ENCODE measurements at regions not wholly inside any gene's neighbourhood (a gene's known extent, or its start where the extent isn't known, plus 50 kb on each side); places are given as distances from the start of the nearest gene placed in this dataset.
"Not testable (repeated sequence)": the region's sequence is repeated elsewhere in the genome, so short reads cannot be mapped to it uniquely, and the experiment has no call there.

DNA sequence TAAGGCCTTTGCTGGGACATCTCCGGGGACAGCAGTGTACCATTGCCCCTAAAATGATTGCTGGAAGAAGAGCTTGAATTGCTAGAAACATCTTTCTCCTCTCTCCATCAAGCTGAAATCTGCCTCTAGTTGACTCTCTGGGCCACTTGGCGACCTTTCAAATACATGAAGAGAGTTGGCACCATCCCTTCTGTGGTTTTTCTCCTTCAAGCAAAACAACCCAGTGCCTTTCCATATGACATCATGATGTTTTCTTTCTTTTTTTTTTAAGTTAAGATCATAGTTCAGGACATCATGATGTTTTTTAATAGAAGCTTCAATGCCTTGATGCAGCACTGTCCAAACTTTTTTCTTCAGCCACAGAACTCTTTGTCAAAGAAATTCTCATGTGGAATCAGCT is 144.0 kb upstream of the PTPRG start:
- Mint-ChIP-seq H3K9me3 (peaks cover 0 to 3% of the 10 kb centered on the region in 2 donors), H3K27ac (no peak overlapping the region)
- ATAC-seq: no peak

DNA sequence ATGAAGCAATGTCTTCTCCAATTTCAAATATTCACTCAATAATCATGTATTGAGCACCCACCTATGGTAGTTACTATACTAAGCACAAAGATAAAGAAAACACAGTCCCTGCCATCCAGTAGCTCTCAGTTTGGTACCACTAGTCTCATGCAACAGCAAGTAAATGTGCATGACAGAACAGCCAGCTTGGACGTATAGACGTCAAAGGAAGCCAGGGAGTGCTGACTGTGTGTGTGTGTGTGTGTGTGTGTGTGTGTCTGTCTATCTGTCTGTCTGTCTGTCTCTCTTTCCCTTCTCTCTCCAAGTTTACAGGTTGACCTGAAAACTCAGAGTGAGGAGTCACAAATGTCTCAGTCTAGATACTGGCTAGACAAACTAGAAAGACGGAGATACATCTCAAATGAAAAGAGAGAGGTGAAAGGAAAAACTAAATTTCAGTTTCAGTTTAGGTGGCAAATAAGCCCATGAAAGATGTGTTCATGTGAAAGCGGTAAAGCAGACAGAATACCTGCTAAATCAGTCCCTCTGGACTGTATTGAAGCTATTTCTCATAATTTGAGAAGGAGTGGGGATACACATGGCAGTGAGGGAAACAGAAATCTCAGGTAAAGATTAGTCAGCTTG is 141.1 kb upstream of the PTPRG start:
- DNase-seq (ENCODE audit: low spot score in 2 of 2): no peak
- H3K36me3 Mint-ChIP-seq: no peaks in the 10 kb centered on the region
- ATAC-seq: peak; percentile 37 to 70
- H3K27ac Mint-ChIP-seq: peak overlapping the region in 1 of 2 donors; percentile 68
- H3K9me3 Mint-ChIP-seq: no peaks in the 10 kb centered on the region

More for the DNA sequence above, 144.0 kb upstream of the PTPRG start:
- H3K36me3 Mint-ChIP-seq: no peaks in the 10 kb centered on the region
- no peak for DNase-seq (ENCODE audit: low spot score in 2 of 2)

DNA sequence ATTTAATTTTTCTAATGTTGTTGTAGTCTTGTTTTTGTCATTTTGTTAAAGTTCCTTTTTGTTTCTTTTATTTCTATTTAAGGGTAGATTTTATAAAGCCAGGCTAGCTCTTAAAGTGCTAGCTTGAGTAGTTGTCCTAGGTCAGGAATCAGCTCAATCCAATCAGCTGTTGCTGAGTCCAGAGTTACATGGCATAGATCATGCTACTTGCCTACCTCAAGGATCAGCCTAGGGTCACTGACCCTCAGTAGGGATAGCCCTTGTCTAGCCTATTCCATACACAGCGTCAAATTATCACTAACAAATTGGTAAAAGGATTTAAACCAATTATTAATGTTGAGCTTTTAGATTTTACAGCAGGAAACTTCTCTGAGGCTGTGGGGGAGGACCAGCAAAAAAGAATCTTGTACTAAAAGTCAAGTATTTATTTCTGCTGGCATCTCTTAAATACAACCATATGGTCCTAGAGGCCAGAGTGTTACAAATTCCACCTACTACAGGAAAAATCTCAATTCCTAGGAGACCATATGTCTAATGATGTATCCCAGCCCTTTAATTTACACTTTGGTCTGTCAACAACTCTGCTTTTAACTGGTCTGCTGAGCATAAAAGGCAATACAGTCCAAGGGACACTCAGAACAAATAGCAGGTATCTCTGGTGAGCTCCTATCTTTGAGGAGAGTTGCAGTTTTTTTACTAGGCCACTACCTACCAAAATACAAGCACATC is 138.3 kb upstream of the PTPRG start:
- no peak for ATAC-seq
- H3K36me3 Mint-ChIP-seq: no peaks in the 10 kb centered on the region
- no peak overlapping the region for H3K27ac Mint-ChIP-seq
- DNase-seq (ENCODE audit: low spot score in 2 of 2): no peak
- no peaks in the 10 kb centered on the region for H3K9me3 Mint-ChIP-seq

DNA sequence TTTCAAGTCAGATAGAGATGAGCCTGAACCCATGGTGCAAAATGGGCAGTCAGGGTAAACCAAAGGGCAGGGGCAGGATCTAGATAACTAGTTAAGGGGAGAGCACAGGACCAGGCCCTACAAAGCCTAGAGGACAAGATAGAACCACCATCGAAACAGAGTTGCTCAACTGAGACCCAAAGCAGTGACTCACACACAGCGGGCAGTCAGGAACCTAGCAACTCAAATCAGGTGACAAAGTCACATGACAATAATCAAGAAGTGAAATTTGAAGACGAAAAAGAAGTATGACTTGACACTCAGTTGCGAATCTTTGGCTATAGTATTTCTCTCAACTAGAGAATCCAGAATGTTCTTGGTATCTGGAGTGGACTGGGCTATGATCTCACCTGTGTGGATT is 136.0 kb upstream of the PTPRG start:
- Mint-ChIP-seq H3K27ac (no peak overlapping the region), H3K36me3 (no peaks in the 10 kb centered on the region), H3K9me3 (no peaks in the 10 kb centered on the region)
- DNase-seq (ENCODE audit: low spot score in 2 of 2): no peak
- no peak for ATAC-seq

DNA sequence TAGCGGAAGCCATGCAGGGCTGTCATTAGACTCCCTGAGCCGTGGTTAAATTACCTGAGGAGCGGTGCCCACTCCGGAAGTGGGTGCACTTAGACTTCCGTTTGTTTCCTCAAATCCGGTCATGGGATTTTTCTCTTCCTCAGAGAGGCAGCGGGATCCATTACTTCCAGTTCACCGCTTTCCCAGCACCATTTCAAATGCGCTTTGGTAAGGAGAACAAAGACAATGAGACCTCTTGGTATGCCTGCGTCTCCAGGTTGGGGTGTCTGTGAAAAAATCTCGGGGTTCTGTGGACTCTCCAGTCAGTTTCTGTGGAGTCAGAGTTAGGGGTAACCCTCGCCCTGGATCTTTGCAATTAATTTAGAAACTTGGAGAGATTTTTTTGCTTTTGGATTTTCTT is 132.3 kb upstream of the PTPRG start:
- DNase-seq (ENCODE audit: low spot score in 2 of 2) (no peak), ATAC-seq (no peak)
- Mint-ChIP-seq H3K9me3 (no peaks in the 10 kb centered on the region), H3K36me3 (no peaks in the 10 kb centered on the region), H3K27ac (no peak overlapping the region)

DNA sequence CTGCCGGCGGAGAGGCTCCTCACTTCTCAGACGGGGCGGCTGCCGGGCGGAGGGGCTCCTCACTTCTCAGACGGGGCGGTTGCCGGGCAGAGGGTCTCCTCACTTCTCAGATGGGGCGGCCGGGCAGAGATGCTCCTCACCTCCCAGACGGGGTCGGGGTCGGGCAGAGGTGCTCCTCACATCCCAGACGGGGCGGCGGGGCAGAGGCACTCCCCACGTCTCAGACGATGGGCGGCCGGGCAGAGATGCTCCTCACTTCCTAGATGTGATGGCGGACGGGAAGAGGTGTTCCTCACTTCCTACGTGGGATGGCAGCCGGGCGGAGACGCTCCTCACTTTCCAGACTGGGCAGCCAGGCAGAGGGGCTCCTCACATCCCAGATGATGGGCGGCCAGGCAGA is 126.5 kb upstream of the PTPRG start:
- ATAC-seq; H3K9me3 Mint-ChIP-seq; H3K27ac Mint-ChIP-seq; DNase-seq (ENCODE audit: low spot score in 2 of 2); H3K36me3 Mint-ChIP-seq: not testable (repeated sequence)

DNA sequence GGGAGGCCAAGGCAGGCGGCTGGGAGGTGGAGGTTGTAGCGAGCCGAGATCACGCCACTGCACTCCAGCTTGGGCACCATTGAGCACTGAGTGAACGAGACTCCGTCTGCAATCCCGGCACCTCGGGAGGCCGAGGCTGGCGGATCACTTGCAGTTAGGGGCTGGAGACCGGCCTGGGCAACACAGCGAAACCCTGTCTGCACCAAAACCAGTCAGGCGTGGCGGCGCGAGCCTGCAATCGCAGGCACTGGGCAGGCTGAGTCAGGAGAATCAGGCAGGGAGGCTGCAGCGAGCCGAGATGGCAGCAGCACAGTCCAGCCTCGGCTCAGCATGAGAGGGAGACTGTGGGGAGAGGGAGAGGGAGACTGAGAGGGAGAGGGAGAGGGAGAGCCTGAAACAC is 126.0 kb upstream of the PTPRG start:
- DNase-seq (ENCODE audit: low spot score in 2 of 2); ATAC-seq; H3K36me3 Mint-ChIP-seq; H3K27ac Mint-ChIP-seq; H3K9me3 Mint-ChIP-seq: not testable (repeated sequence)

DNA sequence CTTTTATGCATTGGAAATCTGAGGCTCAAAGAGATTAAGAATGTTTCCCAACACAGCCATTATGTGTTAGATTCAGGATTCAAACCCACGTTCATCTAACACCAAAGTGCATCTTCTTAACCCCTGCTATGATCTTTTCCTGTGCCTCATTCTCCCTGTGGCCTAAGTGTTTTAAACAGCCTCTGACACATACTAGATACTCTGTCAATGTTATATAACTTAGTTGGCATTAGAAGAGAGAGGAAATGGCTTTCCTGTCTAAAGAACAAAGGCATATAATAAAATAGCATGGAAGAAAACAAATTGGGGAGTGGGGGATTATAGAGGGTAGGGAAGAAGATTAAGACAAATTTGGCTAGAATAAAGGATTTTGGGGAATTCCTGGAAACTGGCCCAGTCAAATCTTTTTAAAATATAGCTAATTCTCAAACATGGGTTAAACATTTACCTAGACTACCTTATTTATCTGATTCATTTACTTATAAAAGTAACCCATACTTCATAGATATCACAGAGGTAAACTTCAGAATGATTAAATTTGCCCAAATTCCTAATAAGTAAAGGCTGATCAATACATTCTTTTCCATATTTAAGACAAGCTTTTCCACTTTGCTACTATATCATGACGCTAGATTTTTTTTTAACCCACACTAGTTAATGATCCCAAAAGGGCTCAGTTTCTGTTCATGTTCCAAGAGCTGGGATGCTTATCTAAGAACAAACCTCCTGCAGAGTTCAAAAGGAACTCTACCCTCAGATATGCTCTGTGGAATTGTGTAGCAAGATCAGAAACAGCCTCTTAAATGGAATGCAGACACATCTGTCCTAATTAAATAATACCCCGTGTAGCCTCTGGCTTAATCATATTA is 122.9 kb upstream of the PTPRG start:
- ATAC-seq (no peak), DNase-seq (ENCODE audit: low spot score in 2 of 2) (no peak)
- H3K36me3 Mint-ChIP-seq: peaks cover 0 to 4% of the 10 kb centered on the region in 2 donors
- H3K9me3 Mint-ChIP-seq: peaks cover 0 to 6% of the 10 kb centered on the region in 2 donors
- H3K27ac Mint-ChIP-seq: no peak overlapping the region

DNA sequence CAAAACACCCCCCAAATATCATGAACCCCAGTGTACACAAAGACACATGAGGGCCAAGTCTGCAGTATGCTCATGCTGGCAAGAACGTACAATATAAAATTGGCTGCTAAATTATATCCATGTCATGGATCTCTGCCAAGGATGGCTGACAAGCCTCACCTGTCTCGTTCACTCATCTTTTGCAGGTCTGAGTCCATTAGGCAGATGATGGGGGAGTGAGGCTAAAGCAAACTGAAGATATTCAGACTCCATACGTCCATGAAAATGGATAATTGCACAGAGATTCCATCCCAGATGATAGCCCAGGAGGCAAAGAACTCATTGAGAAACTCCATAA is 122.3 kb upstream of the PTPRG start:
- DNase-seq (ENCODE audit: low spot score in 2 of 2): no peak

DNA sequence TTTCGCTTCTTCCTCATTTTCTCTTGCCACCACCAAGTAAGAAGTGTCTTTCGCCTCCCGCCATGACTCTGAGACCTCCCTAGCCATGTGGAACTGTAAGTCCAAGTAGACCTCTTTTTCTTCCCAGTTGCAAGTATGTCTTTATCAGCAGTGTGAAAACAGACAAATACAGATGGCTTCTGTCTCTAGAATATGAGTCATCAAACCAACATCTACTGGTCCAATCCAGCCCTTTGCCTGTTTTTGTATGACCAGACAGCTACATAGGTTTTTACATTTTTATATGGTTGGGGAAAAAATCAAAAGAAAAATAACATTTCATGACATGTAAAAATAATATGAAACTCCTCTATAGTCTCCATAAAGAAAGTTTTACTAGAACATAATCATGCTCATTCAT is 118.7 kb upstream of the PTPRG start:
- Mint-ChIP-seq H3K27ac (no peak overlapping the region), H3K36me3 (no peaks in the 10 kb centered on the region), H3K9me3 (no peaks in the 10 kb centered on the region)
- ATAC-seq: no peak
- DNase-seq (ENCODE audit: low spot score in 2 of 2): no peak

More for the DNA sequence above, 122.3 kb upstream of the PTPRG start:
- Mint-ChIP-seq H3K36me3 (peaks cover 0 to 4% of the 10 kb centered on the region in 2 donors), H3K27ac (no peak overlapping the region), H3K9me3 (peaks cover 0 to 6% of the 10 kb centered on the region in 2 donors)
- no peak for ATAC-seq

DNA sequence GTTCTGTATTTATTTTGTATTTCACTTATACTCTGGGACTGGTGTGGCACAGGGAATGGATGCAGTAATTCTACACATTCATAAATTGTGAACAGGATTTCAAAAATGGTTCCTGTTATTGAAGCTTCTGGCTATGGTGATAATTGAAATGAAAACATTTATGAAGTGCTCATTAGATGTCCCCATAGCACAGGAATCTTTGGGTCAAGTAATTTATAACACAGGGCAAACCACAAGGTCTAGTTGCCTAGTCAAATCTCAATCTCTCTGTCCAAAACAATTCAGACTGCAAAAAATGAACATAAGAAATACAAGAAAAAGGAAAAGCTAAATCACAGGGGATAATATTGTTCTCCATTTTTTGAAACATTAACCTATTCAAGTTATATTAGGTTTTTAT is 117.5 kb upstream of the PTPRG start:
- ATAC-seq: no peak
- H3K36me3 Mint-ChIP-seq: no peaks in the 10 kb centered on the region
- no peak overlapping the region for H3K27ac Mint-ChIP-seq
- DNase-seq (ENCODE audit: low spot score in 2 of 2): no peak
- no peaks in the 10 kb centered on the region for H3K9me3 Mint-ChIP-seq

DNA sequence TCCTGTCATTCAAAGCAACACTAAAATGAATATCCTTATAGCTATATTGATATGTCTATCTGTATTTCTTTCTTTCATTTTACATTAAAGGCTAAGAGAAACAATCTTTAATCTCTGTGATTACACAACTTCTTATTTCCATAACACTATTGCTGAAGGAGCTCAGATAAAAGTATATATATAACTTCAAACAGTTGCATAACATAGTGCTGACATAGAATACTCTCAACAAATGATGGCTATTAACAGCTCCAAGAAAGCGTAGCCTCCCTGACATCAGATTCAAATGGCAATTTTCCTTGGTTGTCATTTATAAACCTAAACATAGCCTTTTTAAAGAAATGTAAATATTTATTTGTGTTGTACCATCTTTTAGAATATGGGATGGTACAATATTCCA is 116.6 kb upstream of the PTPRG start:
- Mint-ChIP-seq H3K9me3 (no peaks in the 10 kb centered on the region), H3K36me3 (no peaks in the 10 kb centered on the region), H3K27ac (no peak overlapping the region)
- DNase-seq (ENCODE audit: low spot score in 2 of 2): no peak
- ATAC-seq: no peak

DNA sequence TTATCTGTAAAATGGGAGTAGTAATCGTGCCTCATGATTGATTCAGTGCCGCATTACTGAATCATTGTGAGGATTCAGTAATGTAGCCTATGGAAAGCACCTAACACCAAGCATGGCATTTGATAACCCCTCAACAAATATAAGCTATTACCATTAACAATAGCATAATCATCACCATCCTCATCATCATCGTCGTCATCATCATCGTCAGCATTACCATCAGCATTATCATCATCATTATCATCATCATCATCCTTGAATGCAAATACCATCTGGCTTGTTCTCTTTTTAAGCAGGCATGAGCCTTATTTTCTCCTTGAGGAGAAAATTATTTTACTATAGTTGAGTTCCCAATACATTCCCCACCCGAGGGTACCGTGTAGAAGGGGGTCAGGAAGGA is 115.4 kb upstream of the PTPRG start:
- Mint-ChIP-seq H3K36me3 (no peaks in the 10 kb centered on the region), H3K9me3 (no peaks in the 10 kb centered on the region), H3K27ac (no peak overlapping the region)
- no peak for ATAC-seq
- DNase-seq (ENCODE audit: low spot score in 2 of 2): no peak

DNA sequence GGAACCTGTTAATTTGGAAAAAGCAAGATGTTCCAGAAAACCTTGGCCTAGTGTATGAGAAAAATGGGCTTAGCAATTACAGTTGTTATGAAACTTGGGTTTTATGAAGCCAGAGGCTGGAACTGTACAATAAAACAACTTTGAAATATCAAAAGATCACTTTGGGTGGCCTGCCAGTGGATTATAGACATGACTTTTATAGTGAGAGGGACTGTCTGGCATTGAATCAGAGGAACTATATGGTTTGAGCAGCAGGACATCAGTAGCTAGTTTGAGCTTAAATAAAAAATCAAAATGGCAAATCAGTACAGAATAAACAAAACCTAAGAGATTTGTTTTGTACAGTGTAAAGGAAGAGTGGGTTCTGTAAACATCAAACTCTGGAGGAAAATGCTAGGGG is 115.0 kb upstream of the PTPRG start:
- H3K36me3 Mint-ChIP-seq: no peaks in the 10 kb centered on the region
- no peak overlapping the region for H3K27ac Mint-ChIP-seq
- ATAC-seq (no peak), DNase-seq (ENCODE audit: low spot score in 2 of 2) (no peak)
- no peaks in the 10 kb centered on the region for H3K9me3 Mint-ChIP-seq

DNA sequence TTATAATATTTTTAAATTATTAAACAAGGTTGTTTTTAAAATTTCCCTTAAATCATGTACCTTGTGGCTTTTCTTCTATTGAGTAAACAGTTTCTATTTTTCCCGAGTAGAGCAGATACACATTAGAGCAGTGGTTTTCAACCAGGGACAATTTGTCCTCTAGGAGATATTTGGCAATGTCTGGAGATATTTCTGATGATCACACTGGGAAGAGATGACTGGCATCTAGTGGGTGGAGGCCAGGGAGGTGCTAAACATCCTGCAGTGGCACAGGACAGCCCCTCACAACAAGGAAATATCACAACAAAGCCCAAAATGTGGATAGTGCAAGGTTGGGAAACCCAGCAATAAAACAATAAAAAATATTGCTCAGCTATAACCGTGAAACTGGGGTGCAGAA is 113.0 kb upstream of the PTPRG start:
- no peak for DNase-seq (ENCODE audit: low spot score in 2 of 2)
- no peak for ATAC-seq
- H3K9me3 Mint-ChIP-seq: no peaks in the 10 kb centered on the region
- H3K27ac Mint-ChIP-seq: no peak overlapping the region
- no peaks in the 10 kb centered on the region for H3K36me3 Mint-ChIP-seq

DNA sequence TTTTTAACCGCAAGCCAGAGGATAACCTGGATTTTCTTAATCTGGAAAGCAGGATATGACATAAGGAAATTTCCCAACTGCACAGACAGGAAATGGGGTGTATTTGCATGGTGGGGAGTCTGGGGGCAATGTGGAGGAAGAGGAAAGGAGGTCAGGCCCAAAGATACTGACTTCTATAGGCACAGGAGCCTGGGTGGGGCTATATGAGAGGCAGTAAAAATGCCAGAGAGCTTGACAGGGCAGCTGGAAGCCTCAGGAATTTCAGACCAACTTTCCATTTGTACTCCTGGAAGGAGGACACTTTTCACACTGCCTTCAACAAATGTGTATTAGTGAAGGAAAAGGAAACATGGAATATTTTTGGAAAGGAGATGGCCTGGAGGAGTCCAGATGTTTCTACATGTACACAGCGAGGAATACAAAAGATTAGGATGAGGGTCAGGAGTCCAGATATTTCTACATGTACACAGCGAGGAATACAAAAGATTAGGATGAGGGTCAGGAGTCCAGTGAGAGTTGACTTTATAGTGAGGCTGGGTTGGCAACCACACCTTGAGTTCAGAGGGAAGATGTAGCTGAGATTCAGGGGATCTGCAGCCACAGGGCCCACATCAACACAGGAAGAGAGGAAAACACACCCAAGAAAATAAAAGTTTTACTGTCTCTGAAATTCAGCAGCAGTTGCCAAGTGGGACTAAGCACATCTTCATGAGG is 111.9 kb upstream of the PTPRG start:
- ATAC-seq (no peak), DNase-seq (ENCODE audit: low spot score in 2 of 2) (no peak)
- no peaks in the 10 kb centered on the region for H3K36me3 Mint-ChIP-seq
- H3K9me3 Mint-ChIP-seq: no peaks in the 10 kb centered on the region
- H3K27ac Mint-ChIP-seq: no peak overlapping the region

DNA sequence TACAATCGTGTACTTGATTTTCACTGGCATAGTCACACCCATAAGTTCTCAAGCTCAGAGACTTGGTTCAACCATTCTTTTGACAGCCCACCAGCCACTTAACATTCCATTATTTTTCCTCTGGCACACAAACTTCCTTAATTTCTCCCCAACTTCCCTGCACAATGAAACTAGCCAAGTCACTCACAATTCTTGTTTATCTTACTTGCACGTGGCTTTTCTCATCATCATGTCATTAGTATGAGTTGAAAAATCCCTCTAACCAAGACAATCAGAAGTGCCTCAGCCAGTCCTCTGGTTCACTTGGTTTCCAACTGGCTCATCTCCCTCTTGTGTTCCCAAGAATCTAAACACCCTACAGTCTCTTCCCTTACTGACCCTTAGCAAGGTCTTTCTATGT is 110.5 kb upstream of the PTPRG start:
- no peak overlapping the region for H3K27ac Mint-ChIP-seq
- ATAC-seq (no peak), DNase-seq (ENCODE audit: low spot score in 2 of 2) (no peak)
- no peaks in the 10 kb centered on the region for H3K9me3 Mint-ChIP-seq
- H3K36me3 Mint-ChIP-seq: no peaks in the 10 kb centered on the region

All from activated naive CD4-positive, alpha-beta T cell treated with anti-CD3 and anti-CD28 coated beads, Interleukin-2, amount 50 U/mL, for 72 hours (primary cell).